ENCODE measurements at regions not wholly inside any gene's neighbourhood (a gene's known extent, or its start where the extent isn't known, plus 50 kb on each side); places are given as distances from the start of the nearest gene placed in this dataset.

DNA sequence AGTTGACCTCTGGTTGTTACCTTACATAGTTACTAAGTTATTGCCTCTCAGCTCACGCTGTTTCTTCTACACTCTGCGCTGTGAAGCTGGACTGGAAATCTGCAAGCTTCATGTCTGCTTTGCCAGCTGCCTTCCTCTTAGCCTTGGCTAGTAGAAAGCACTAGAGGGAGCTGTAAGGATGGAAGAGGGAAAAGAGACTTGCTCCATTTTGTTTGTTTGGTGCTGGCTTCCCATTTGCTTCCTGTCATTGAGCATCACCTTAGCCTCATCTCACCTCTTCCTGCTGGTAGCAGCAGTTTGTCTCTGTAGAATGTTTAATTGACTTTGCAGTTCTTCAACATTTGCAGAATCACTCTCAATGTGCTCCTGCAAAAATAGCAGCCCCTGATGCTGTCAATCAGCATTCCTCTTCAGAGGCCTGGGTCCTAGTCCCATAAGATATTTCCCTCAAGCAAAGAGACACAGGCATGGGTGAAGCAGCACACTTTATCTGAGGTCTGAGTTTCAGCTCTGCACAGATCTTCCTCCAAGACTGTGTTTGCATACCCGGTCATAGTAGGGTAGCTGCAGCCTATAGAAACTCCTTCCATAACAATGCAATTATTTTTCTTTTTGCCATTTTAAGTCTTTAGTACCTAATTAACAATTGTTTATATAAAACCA, 302.2 kb upstream of the EPHA7 start:
- Histone ChIP-seq H3K27me3 (no peaks in the 10 kb centered on the region), H3K4me1 (no peaks in the 10 kb centered on the region), H3K4me3 (ENCODE audit: low read depth, low read length) (no peak overlapping the region), H3K36me3 (no peaks in the 10 kb centered on the region), H3K9me3 (no peaks in the 10 kb centered on the region)
- DNase-seq: no peak
- TF ChIP-seq, protein P1, sequence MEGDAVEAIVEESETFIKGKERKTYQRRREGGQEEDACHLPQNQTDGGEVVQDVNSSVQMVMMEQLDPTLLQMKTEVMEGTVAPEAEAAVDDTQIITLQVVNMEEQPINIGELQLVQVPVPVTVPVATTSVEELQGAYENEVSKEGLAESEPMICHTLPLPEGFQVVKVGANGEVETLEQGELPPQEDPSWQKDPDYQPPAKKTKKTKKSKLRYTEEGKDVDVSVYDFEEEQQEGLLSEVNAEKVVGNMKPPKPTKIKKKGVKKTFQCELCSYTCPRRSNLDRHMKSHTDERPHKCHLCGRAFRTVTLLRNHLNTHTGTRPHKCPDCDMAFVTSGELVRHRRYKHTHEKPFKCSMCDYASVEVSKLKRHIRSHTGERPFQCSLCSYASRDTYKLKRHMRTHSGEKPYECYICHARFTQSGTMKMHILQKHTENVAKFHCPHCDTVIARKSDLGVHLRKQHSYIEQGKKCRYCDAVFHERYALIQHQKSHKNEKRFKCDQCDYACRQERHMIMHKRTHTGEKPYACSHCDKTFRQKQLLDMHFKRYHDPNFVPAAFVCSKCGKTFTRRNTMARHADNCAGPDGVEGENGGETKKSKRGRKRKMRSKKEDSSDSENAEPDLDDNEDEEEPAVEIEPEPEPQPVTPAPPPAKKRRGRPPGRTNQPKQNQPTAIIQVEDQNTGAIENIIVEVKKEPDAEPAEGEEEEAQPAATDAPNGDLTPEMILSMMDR (IDR thresholded peaks at IDR 0.05; ENCODE audit: low read depth, low read length): peak; percentile 24; the same call in 1 of the 2 replicates

DNA sequence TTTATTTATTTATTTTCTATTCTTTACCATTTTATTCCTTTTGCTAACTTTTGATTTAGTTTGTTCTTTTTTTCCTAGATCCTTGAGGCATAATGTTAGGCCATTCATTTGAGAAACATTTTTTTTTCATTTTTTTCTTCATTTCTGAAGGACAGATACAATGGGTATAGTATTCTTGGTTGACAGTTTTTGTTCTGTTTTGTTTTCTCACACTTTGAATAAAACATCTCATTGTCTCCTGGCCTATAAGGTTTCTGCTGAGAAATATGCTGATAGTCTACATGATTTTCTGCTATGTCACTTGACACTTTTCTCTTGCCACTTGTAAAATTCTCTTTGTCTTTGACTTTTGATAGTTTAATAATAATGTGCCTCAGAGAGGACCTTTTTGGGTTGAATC, 294.6 kb upstream of the EPHA7 start:
- H3K36me3 ChIP-seq: no peaks in the 10 kb centered on the region
- no peaks in the 10 kb centered on the region for H3K9me3 ChIP-seq
- no peaks in the 10 kb centered on the region for H3K4me1 ChIP-seq
- TF ChIP-seq, protein P1 (IDR thresholded peaks at IDR 0.05; ENCODE audit: low read depth, low read length): no peak
- no peaks in the 10 kb centered on the region for H3K27me3 ChIP-seq
- H3K4me3 ChIP-seq (ENCODE audit: low read depth, low read length): no peak overlapping the region
- no peak for DNase-seq

DNA sequence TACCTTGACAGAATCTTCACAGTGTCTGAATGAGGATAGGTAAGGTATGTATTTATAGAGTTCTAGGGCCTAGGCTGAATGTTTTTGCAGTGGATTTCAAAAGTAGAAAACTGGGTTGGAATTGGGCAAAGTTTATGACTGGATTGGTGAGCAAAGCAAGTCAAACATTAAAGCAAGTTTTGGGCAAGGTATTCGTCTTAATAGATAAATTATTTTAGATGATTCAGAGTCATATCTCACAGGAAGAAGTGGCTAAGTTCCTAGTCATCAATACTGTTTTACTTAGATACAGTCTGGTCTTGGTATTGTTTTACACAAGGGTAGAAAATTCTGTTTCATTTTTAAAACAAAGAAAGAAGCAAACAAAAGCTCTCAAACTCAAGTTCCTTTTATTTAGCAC, 284.1 kb upstream of the EPHA7 start:
- no peaks in the 10 kb centered on the region for H3K36me3 ChIP-seq
- no peak for DNase-seq
- TF ChIP-seq, protein P1 (IDR thresholded peaks at IDR 0.05; ENCODE audit: low read depth, low read length): no peak
- H3K9me3 ChIP-seq: 0 out of 2 replicates have a peak, but pooled peaks cover 6% of the 10 kb centered on the region
- H3K4me3 ChIP-seq (ENCODE audit: low read depth, low read length): no peak overlapping the region
- H3K4me1 ChIP-seq: no peaks in the 10 kb centered on the region
- no peaks in the 10 kb centered on the region for H3K27me3 ChIP-seq

DNA sequence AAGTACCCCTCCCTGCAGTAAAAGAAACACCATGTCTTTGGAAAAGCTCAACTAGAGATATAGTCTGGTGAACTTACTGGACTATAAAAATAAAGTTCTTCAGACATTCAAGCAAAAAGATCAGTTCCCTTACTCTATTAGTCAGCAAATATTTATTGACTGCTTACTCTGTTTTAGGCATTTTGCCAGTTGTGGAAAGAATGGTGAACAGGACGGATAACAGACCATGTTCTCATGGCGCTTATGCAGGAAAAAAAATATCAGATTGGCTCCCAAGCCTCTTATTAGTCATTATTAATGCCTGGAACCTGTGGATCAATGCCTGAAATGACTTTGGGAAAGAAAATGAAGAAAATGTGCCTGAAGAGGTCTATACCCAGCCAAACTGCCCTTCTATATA, 282.2 kb upstream of the EPHA7 start:
- Histone ChIP-seq H3K4me3 (ENCODE audit: low read depth, low read length) (no peak overlapping the region), H3K9me3 (0 out of 2 replicates have a peak, but pooled peaks cover 6% of the 10 kb centered on the region), H3K4me1 (no peaks in the 10 kb centered on the region), H3K27me3 (no peaks in the 10 kb centered on the region), H3K36me3 (no peaks in the 10 kb centered on the region)
- TF ChIP-seq, protein P1 (IDR thresholded peaks at IDR 0.05; ENCODE audit: low read depth, low read length): no peak
- DNase-seq: no peak

DNA sequence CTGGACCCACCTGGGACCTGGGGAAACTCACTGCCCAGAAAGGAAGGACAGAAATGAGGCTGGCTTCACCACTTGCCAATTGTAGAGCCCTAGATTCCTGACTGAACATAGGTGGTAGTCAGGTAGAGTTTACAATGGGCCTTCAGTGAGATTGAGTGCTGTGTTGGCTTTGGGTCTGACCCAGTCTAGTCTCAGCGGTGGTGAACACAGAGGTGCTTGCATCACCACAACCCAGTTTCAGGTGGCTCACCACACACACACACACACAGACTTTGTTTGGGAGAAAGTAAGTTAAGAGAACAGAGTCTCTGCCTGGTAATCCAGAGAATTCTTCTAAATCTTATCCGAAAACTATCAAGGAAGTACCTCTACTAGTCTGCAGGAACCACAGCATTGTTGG, 266.1 kb upstream of the EPHA7 start:
- no peaks in the 10 kb centered on the region for H3K4me1 ChIP-seq
- H3K9me3 ChIP-seq: no peaks in the 10 kb centered on the region
- H3K27me3 ChIP-seq: no peaks in the 10 kb centered on the region
- DNase-seq: no peak
- no peak overlapping the region for H3K4me3 ChIP-seq (ENCODE audit: low read depth, low read length)
- no peaks in the 10 kb centered on the region for H3K36me3 ChIP-seq
- TF ChIP-seq, protein P1 (IDR thresholded peaks at IDR 0.05; ENCODE audit: low read depth, low read length): no peak

DNA sequence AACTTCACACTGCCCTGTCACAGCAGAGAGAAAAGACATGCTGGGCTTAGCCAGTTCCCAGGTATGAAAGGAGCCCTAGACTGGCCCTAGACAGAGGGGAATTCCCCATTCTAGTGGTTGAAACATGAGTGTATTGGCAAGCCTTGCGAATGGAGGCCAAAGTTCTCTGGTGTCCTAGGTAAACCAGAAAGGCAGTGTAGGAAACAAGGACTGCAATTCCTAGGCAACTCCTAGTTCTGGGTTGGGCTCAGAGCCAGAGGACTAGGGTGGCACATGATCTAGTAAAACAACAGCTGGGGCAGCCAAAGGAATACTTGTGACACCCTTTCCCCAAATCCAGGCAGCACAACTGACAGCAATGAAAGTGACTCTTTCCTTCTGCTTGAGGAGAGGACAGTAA, 265.0 kb upstream of the EPHA7 start:
- TF ChIP-seq, protein P1 (IDR thresholded peaks at IDR 0.05; ENCODE audit: low read depth, low read length): no peak
- Histone ChIP-seq H3K27me3 (no peaks in the 10 kb centered on the region), H3K4me1 (no peaks in the 10 kb centered on the region), H3K9me3 (no peaks in the 10 kb centered on the region), H3K36me3 (no peaks in the 10 kb centered on the region), H3K4me3 (ENCODE audit: low read depth, low read length) (no peak overlapping the region)
- DNase-seq: no peak

All from BE2C (cell line).